BLaER1 treated with 17β-estradiol and CSF1 and Interleukin-3, amounts not matched to agents 10 nM and 100 nM (cell line): ENCODE measurements at regions not wholly inside any gene's neighbourhood (a gene's known extent, or its start where the extent isn't known, plus 50 kb on each side); places are given as distances from the start of the nearest gene placed in this dataset.
"Not testable (repeated sequence)": the region's sequence is repeated elsewhere in the genome, so short reads cannot be mapped to it uniquely, and the experiment has no call there.

Experiments
- H3K27ac ChIP-seq, 11 experiments: shearing (Covaris generic); formaldehyde crosslinking; 2 replicates each; pipeline ENCODE4 v1.8.1; 2022
- H3K27me3 ChIP-seq, 11 experiments: shearing (Covaris generic); formaldehyde crosslinking; 2 replicates each; pipeline ENCODE4 v1.8.1; 2022
- H3K36me3 ChIP-seq, 11 experiments: shearing (Covaris generic); formaldehyde crosslinking; 2 replicates each; pipeline ENCODE4 v1.8.1; 2022
- H3K4me1 ChIP-seq, 10 experiments: shearing (Covaris generic); formaldehyde crosslinking; 2 replicates each; pipeline ENCODE4 v1.8.1; 2022
- H3K4me2 ChIP-seq, 11 experiments: shearing (Covaris generic); formaldehyde crosslinking; 2 replicates each; pipeline ENCODE4 v1.8.1; 2022
- H3K4me3 ChIP-seq, 10 experiments: shearing (Covaris generic); formaldehyde crosslinking; 2 replicates each; pipeline ENCODE4 v1.8.1; 2022
- H3K9ac ChIP-seq, 11 experiments: shearing (Covaris generic); formaldehyde crosslinking; 2 replicates each; pipeline ENCODE4 v1.8.1; 2022
- H3K9me3 ChIP-seq, 11 experiments: shearing (Covaris generic); formaldehyde crosslinking; replicated peaks in 1 of 11; 2 replicates each; pipeline ENCODE4 v1.8.1; 2022
- H4K20me1 ChIP-seq, 11 experiments: shearing (Covaris generic); formaldehyde crosslinking; 2 replicates each; pipeline ENCODE4 v1.8.1; 2022
- Cebpa-rat ChIP-seq, 11 experiments: shearing (Covaris generic); IDR thresholded peaks; 2 replicates each; pipeline ENCODE4 v1.8.1; 2022

GRCh38 chr6:147651-148050, 144.6 kb upstream of the DUSP22 start:
- H3K4me1 ChIP-seq, H3K9ac ChIP-seq, H3K36me3 ChIP-seq, H3K27ac ChIP-seq, H3K4me3 ChIP-seq, H4K20me1 ChIP-seq, H3K27me3 ChIP-seq, H3K4me2 ChIP-seq: not testable (repeated sequence)
- peaks cover 0 to 11% (median 10%) of the 10 kb centered on the region in 11 experiments; a peak in 21 of 22 replicates for H3K9me3 ChIP-seq

DNA sequence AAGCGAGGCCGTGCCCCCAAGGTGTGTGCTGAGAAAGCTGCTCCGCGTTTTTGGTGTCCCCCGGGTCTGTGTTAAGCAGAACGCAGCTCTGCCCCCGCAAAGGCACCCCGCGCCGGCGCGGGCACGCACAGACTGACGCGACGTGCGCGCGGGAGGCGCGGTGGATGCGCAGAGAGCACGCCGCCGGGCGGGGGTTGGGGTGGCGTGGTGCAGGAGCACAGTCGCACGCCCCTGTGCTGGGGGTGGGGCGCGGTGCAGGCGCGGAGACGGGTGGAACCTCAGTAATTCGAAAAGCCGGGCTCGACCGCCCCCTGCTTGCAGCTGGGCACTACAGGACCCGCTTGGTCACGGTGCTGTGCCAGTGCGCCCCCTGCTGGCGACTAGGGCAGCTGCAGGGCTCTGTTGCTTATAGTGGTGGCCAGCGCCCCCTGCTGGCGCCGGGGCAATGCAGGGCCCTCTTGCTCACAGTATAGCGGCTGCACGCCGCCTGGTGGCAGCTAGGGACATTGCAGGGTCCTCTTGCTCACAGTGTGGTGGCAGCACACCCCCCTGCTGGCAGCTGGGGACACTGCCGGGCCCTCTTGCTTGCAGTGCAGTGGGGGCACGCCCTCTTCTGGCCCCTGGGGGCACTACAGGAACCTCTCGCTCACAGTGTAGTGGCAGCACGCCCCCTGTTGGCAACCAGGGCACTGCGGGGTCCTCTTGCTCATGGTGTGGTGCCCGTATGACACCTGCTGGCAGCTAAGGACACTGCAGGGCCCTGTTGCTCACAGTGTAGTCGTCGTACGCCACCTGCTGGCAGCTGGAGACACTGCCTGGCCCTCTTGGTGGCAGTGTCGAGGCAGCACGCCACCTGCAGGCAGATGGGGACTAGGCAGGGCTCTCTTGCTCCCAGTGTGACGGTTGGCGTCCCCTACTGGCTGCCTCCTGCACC, 144.0 kb upstream of the DUSP22 start:
- peaks cover 0 to 11% (median 10%) of the 10 kb centered on the region in 11 experiments; a peak in 21 of 22 replicates for H3K9me3 ChIP-seq
- not testable (repeated sequence) for H4K20me1 ChIP-seq

DNA sequence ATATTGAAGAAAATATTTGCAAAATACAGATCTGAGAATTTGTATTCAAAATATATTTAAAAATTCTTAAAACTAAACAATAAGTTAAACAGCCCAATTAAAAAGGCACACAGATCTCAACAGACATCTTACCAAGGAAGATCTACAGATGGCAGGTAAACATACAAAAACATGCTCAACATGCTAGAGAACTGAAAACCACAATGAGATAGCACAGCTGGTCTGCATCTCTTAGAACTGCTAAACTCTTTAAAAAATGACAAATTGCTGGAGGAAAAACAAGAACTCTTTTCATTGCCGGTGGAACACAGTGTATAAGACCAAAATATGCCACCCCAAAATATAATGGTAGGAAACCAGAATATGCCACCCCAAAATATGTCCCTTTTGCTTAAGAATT, 142.1 kb upstream of the DUSP22 start:
- not testable (repeated sequence) for H3K9ac ChIP-seq, H3K4me3 ChIP-seq, H3K4me1 ChIP-seq, H3K27ac ChIP-seq, H3K36me3 ChIP-seq, H4K20me1 ChIP-seq, H3K4me2 ChIP-seq, H3K27me3 ChIP-seq
- peaks cover 0 to 11% (median 10%) of the 10 kb centered on the region in 11 experiments; a peak in 21 of 22 replicates for H3K9me3 ChIP-seq

More for the DNA sequence above, 144.0 kb upstream of the DUSP22 start:
- H3K9ac ChIP-seq, H3K4me2 ChIP-seq, H3K27ac ChIP-seq, H3K4me3 ChIP-seq, H3K4me1 ChIP-seq, H3K36me3 ChIP-seq, H3K27me3 ChIP-seq: not testable (repeated sequence)

- H3K27me3 ChIP-seq, H3K27ac ChIP-seq, H3K4me2 ChIP-seq, H3K4me3 ChIP-seq, H3K36me3 ChIP-seq, H4K20me1 ChIP-seq, H3K9ac ChIP-seq: not testable (repeated sequence)
- Histone ChIP-seq H3K4me1 (peaks cover 3 to 12% (median 7%) of the 10 kb centered on the region in 10 experiments; a peak in 11 of 20 replicates), H3K9me3 (peaks cover 0 to 11% (median 10%) of the 10 kb centered on the region in 11 experiments; a peak in 21 of 22 replicates)
Observed at GRCh38 chr6:152436-152835, 139.9 kb upstream of the DUSP22 start.

- H3K9me3 ChIP-seq, H4K20me1 ChIP-seq, H3K27ac ChIP-seq, H3K27me3 ChIP-seq, H3K9ac ChIP-seq, H3K36me3 ChIP-seq, H3K4me3 ChIP-seq: not testable (repeated sequence)
- Histone ChIP-seq H3K4me2 (peak overlapping the region in 2 of 11 experiments; percentile 3 to 6; a peak in 1 of 22 replicates), H3K4me1 (peaks cover 3 to 16% (median 9%) of the 10 kb centered on the region in 10 experiments; a peak in 11 of 20 replicates)
Observed at GRCh38 chr6:153026-153425, 139.3 kb upstream of the DUSP22 start.

- not testable (repeated sequence) for H3K27me3 ChIP-seq, H3K27ac ChIP-seq, H4K20me1 ChIP-seq, H3K9ac ChIP-seq, H3K36me3 ChIP-seq, H3K4me3 ChIP-seq, H3K4me2 ChIP-seq, H3K9me3 ChIP-seq
- peaks cover 3 to 17% (median 9%) of the 10 kb centered on the region in 10 experiments; a peak in 11 of 20 replicates for H3K4me1 ChIP-seq
Observed at GRCh38 chr6:153867-154266, 138.4 kb upstream of the DUSP22 start.

- H3K4me1 ChIP-seq = peaks cover 3 to 17% (median 9%) of the 10 kb centered on the region in 10 experiments; a peak in 11 of 20 replicates
- H3K9ac ChIP-seq, H3K36me3 ChIP-seq, H3K27me3 ChIP-seq, H3K4me3 ChIP-seq, H4K20me1 ChIP-seq, H3K27ac ChIP-seq, H3K9me3 ChIP-seq, H3K4me2 ChIP-seq: not testable (repeated sequence)
Observed at GRCh38 chr6:154321-155092, 137.8 kb upstream of the DUSP22 start.

DNA sequence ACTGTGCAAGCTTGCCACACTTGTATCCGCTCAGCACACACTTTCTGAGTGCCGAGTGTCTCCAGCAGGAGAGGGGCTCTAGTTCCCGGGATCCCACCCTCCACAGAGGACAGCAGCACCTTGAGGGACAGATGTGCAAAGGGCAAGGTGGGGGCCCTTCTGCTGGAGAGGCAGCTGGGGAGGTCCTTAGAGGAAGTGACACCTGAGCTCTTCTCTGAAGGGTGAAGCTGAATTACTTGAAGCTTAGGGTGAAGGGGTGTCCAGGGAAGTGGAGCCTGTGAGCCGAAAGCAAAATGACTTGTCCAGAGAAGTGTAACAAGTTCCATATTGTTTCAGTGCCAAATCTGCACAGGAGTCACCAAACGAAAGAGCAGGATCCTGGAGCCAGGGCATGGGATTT, 136.3 kb upstream of the DUSP22 start:
- peak overlapping the region in 2 of 11 experiments; percentile 41 to 42; a peak in 2 of 22 replicates for H3K4me2 ChIP-seq

DNA sequence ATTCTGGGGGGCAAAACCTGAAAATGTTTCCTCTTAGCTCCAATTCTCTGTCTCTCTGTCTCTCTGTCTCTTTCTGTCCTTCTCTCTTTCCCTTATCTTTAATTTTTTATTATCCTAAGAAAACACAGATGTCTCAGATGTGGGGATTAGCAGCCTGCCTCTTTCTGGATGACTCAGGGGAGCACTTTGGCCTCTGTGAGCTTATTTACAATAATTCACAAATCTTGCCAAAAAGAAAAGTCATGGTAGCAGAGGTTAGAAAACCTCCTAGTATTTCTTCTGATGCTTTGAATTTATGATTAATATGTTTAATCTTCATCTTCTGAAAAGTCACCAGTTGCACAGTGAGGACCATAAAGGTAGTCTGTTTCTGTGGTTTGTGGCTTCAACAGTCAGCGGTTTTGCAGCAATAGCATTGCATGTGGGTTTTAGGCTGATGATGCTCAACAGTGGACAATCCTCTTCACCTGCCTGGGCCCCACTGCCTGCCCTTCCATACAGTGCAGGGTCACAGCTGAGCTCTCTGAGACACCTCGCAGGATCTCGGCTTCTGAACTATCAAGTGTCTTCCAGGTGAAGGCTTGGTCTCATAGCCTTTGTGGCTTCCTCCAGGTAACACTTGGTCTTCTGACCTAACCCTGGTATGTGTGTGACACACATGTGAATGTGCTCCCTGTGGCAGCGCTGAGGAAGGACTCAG, 135.7 kb upstream of the DUSP22 start:
- H3K4me2 ChIP-seq = peak overlapping the region in 5 of 11 experiments; percentile 28 to 42 (median 38); a peak in 10 of 22 replicates
- not testable (repeated sequence) for H3K4me3 ChIP-seq, H3K27me3 ChIP-seq, H3K9ac ChIP-seq, H3K9me3 ChIP-seq, H3K27ac ChIP-seq, H4K20me1 ChIP-seq, H3K36me3 ChIP-seq
- peaks cover 3 to 17% (median 9%) of the 10 kb centered on the region in 10 experiments; a peak in 11 of 20 replicates for H3K4me1 ChIP-seq

More for the DNA sequence above, 136.3 kb upstream of the DUSP22 start:
- no peaks in the 10 kb centered on the region for H3K9me3 ChIP-seq
- H3K4me1 ChIP-seq = peaks cover 3 to 17% (median 9%) of the 10 kb centered on the region in 10 experiments; a peak in 11 of 20 replicates
- TF ChIP-seq Cebpa-rat (IDR thresholded peaks at IDR 0.05) = no peak
- no peak overlapping the region for H3K4me3 ChIP-seq
- H3K27me3 ChIP-seq = no peaks in the 10 kb centered on the region
- H3K27ac ChIP-seq = no peak overlapping the region
- H4K20me1 ChIP-seq = no peaks in the 10 kb centered on the region
- no peaks in the 10 kb centered on the region for H3K36me3 ChIP-seq
- H3K9ac ChIP-seq = no peak overlapping the region

DNA sequence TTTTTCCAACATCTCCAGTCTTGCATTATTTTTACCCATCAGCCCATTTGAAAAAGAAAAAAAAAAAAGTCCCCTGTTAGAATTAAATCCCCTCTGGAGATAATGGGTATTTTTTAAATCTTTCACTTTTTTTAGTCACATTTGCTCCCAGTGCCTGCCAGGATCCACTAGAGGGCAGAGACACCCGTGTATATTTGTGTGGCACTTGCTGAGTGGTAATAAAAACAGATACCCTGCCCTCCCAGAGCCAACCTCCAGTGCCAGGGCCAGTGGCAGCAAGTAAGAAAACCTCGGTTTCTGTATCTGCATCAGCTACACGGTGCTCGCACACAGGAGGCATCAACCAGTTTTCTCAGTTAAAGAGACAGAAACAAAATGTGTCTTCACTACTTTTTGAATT, 135.1 kb upstream of the DUSP22 start:
- not testable (repeated sequence) for H3K36me3 ChIP-seq, H3K4me3 ChIP-seq, H3K27me3 ChIP-seq, H3K9ac ChIP-seq, H4K20me1 ChIP-seq, H3K9me3 ChIP-seq, H3K27ac ChIP-seq
- peaks cover 3 to 17% (median 9%) of the 10 kb centered on the region in 10 experiments; a peak in 11 of 20 replicates for H3K4me1 ChIP-seq
- peak overlapping the region in 4 of 11 experiments; percentile 34 to 42 (median 40); a peak in 5 of 22 replicates for H3K4me2 ChIP-seq

DNA sequence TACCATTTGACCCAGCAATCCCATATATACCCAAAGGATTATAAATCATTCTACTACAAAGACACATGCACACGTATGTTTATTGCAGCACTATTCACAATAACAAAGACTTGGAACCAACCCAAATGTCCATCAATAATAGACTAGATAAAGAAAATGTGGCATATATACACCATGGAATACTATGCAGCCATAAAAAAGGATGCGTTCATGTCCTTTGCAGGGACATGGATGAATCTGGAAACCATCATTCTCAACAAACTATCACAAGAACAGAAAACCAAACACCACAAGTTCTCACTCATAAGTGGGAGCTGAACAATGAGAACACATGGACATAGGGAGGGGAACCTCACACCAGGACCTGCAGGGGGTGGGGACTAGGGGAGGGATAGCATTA, 130.6 kb upstream of the DUSP22 start:
- H3K27ac ChIP-seq = not testable (repeated sequence)

More for the DNA sequence above, 130.6 kb upstream of the DUSP22 start:
- H3K4me1 ChIP-seq = peaks cover 0 to 36% (median 13%) of the 10 kb centered on the region in 10 experiments; a peak in 17 of 20 replicates
- H3K36me3 ChIP-seq, H3K4me2 ChIP-seq, H3K9ac ChIP-seq, H3K27me3 ChIP-seq, H3K4me3 ChIP-seq, H4K20me1 ChIP-seq, H3K9me3 ChIP-seq: not testable (repeated sequence)
